WERI-Rb-1 (cell line): ENCODE measurements at regions not wholly inside any gene's neighbourhood (a gene's known extent, or its start where the extent isn't known, plus 50 kb on each side); places are given as distances from the start of the nearest gene placed in this dataset.
A peak's percentile ranks its signal among the peaks of the same experiment; 100 is the strongest.

Experiments
- DNase-seq: peaks from one replicate; pipeline ENCODE4 v3.0.0-alpha.2; 2020
- H3K27ac ChIP-seq: fragments of 250-450 bp; sonication (Bioruptor Pico); 2 replicates; pipeline ENCODE4 v1.5.1; 2020; ENCODE audit warnings: mild to moderate bottlenecking, moderate library complexity
- H3K27me3 ChIP-seq: fragments of 250-450 bp; sonication (Bioruptor Pico); 2 replicates; pipeline ENCODE4 v1.5.1; 2021; ENCODE audit warnings: mild to moderate bottlenecking, low read depth, moderate library complexity; ENCODE audit not compliant: insufficient read depth, severe bottlenecking
- H3K36me3 ChIP-seq: fragments of 250-450 bp; sonication (Bioruptor Pico); 2 replicates; pipeline ENCODE4 v1.5.1; 2020; ENCODE audit warnings: mild to moderate bottlenecking, moderate library complexity
- H3K4me3 ChIP-seq: 2 replicates; pipeline ENCODE4 v1.5.1; 2011; ENCODE audit warnings: low read depth, mild to moderate bottlenecking, control low read depth, low read length
- H3K9me3 ChIP-seq: fragments of 250-450 bp; sonication (Bioruptor Pico); 2 replicates; pipeline ENCODE4 v1.5.1; 2021; ENCODE audit warnings: mild to moderate bottlenecking, moderate library complexity; ENCODE audit not compliant: severe bottlenecking
- CTCF ChIP-seq: IDR thresholded peaks from 2 replicates; pipeline ENCODE4 v1.5.1; 2011; ENCODE audit warnings: low read depth, mild to moderate bottlenecking, control low read depth, inconsistent platforms, low read length

GRCh38 chr16:66083171-66083570 is 283.3 kb upstream of the CDH5 start:
- Histone ChIP-seq H3K4me3 (no peak overlapping the region), H3K36me3 (no peaks in the 10 kb centered on the region), H3K9me3 (peaks cover 2% of the 10 kb centered on the region), H3K27me3 (no peaks in the 10 kb centered on the region), H3K27ac (no peak overlapping the region)
- no peak for DNase-seq
- TF ChIP-seq CTCF: no peak

GRCh38 chr16:66082424-66082823 is 284.1 kb upstream of the CDH5 start:
- TF ChIP-seq CTCF: no peak
- DNase-seq: no peak
- Histone ChIP-seq H3K9me3 (peaks cover 2% of the 10 kb centered on the region), H3K27ac (no peak overlapping the region), H3K27me3 (no peaks in the 10 kb centered on the region), H3K36me3 (no peaks in the 10 kb centered on the region), H3K4me3 (no peak overlapping the region)

- DNase-seq: no peak
- H3K27me3 ChIP-seq: no peaks in the 10 kb centered on the region
- H3K9me3 ChIP-seq: peaks cover 2% of the 10 kb centered on the region
- no peak for TF ChIP-seq CTCF
- no peak overlapping the region for H3K27ac ChIP-seq
- H3K4me3 ChIP-seq: no peak overlapping the region
- H3K36me3 ChIP-seq: no peaks in the 10 kb centered on the region
Observed at GRCh38 chr16:66081775-66082366, 284.6 kb upstream of the CDH5 start.

GRCh38 chr16:66079671-66080334 is 286.7 kb upstream of the CDH5 start:
- Histone ChIP-seq H3K36me3 (no peaks in the 10 kb centered on the region), H3K27ac (no peak overlapping the region), H3K27me3 (no peaks in the 10 kb centered on the region), H3K4me3 (no peak overlapping the region), H3K9me3 (no peaks in the 10 kb centered on the region)
- no peak for TF ChIP-seq CTCF
- no peak for DNase-seq

GRCh38 chr16:66070140-66070917 is 296.2 kb upstream of the CDH5 start:
- no peaks in the 10 kb centered on the region for H3K27me3 ChIP-seq
- TF ChIP-seq CTCF: no peak
- H3K4me3 ChIP-seq: no peak overlapping the region
- no peaks in the 10 kb centered on the region for H3K9me3 ChIP-seq
- peak; percentile 38 for DNase-seq
- H3K36me3 ChIP-seq: no peaks in the 10 kb centered on the region
- no peak overlapping the region for H3K27ac ChIP-seq
